Suprapubic skin (tissue), 4 donors: ENCODE measurements at regions not wholly inside any gene's neighbourhood (a gene's known extent, or its start where the extent isn't known, plus 50 kb on each side); places are given as distances from the start of the nearest gene placed in this dataset.

Experiments used
- DNase-seq, 2 donors: peaks; one replicate each; pipeline ENCODE4 v3.0.0-alpha.2; 2019; ENCODE audit warnings: low spot score in 2 of 2
- H3K27ac ChIP-seq: fragments of 200-600 bp; sonication (generic); one replicate; pipeline ENCODE4 v1.5.1; 2019
- H3K27me3 ChIP-seq: fragments of 200-600 bp; sonication (generic); one replicate; pipeline ENCODE4 v1.5.1; 2019
- H3K36me3 ChIP-seq: fragments of 200-600 bp; sonication (generic); one replicate; pipeline ENCODE4 v1.5.1; 2019
- H3K4me1 ChIP-seq: fragments of 200-600 bp; sonication (generic); one replicate; pipeline ENCODE4 v1.5.1; 2019
- H3K4me3 ChIP-seq: fragments of 200-600 bp; sonication (generic); one replicate; pipeline ENCODE4 v1.5.1; 2019; ENCODE audit warnings: mild to moderate bottlenecking
- H3K9me3 ChIP-seq: fragments of 200-600 bp; sonication (generic); one replicate; pipeline ENCODE4 v1.5.1; 2019
- CTCF ChIP-seq, 2 donors: fragments of 200-600 bp in 1 of 2; fragments of 450-650 bp in 1 of 2; sonication (generic) in 1 of 2; IDR thresholded peaks; one replicate each; pipeline ENCODE4 v1.5.1; 2016 to 2019; ENCODE audit warnings: antibody characterized with exemption in 2 of 2, mild to moderate bottlenecking in 1 of 2, moderate library complexity in 1 of 2
- EP300 ChIP-seq: sonication (generic); formaldehyde crosslinking; IDR thresholded peaks from one replicate; pipeline ENCODE4 v1.6.1; 2017; ENCODE audit warnings: antibody characterized with exemption
- POLR2A ChIP-seq, 2 donors: fragments of 450-650 bp; IDR thresholded peaks; one replicate each; pipeline ENCODE4 v1.6.1; 2017; ENCODE audit warnings: antibody characterized with exemption in 2 of 2, mild to moderate bottlenecking in 2 of 2, moderate library complexity in 2 of 2
- POLR2AphosphoS5 ChIP-seq, 3 donors: sonication (generic); formaldehyde crosslinking; IDR thresholded peaks; one replicate each; pipeline ENCODE4 v1.6.1; 2017; ENCODE audit warnings: antibody characterized with exemption in 3 of 3
- WGBS: methylation state at CpG from one replicate; pipeline ENCODE4 v1.1.5; 2018; 5-methylcytosine and 5-hydroxymethylcytosine counted together

GRCh38 chr4:27930976-27931375 lies 1070.3 kb downstream of the STIM2 start:
- DNase-seq: no peak
- no peak for TF ChIP-seq CTCF (IDR thresholded peaks at IDR 0.05)
- no peak for TF ChIP-seq POLR2A (IDR thresholded peaks at IDR 0.05)
- TF ChIP-seq POLR2AphosphoS5 (IDR thresholded peaks at IDR 0.05): no peak
- no peak for TF ChIP-seq EP300
- H3K36me3 ChIP-seq: no peaks in the 10 kb centered on the region
- no peak overlapping the region for H3K4me3 ChIP-seq
- H3K4me1 ChIP-seq: no peaks in the 10 kb centered on the region
- no peaks in the 10 kb centered on the region for H3K9me3 ChIP-seq
- WGBS: 75% methylated on average over 1 of the region's 1 CpG
- no peaks in the 10 kb centered on the region for H3K27me3 ChIP-seq
- H3K27ac ChIP-seq: no peak overlapping the region

GRCh38 chr4:27931584-27931983 lies 1070.9 kb downstream of the STIM2 start:
- Histone ChIP-seq H3K27me3 (no peaks in the 10 kb centered on the region), H3K9me3 (no peaks in the 10 kb centered on the region), H3K4me3 (no peak overlapping the region), H3K27ac (no peak overlapping the region), H3K36me3 (no peaks in the 10 kb centered on the region), H3K4me1 (no peaks in the 10 kb centered on the region)
- DNase-seq: no peak
- WGBS: 71% methylated on average over 1 of the region's 1 CpG
- TF ChIP-seq CTCF (IDR thresholded peaks at IDR 0.05): no peak

- H3K4me1 ChIP-seq: no peaks in the 10 kb centered on the region
- no peaks in the 10 kb centered on the region for H3K9me3 ChIP-seq
- DNase-seq: no peak
- H3K4me3 ChIP-seq: no peak overlapping the region
- H3K36me3 ChIP-seq: no peaks in the 10 kb centered on the region
- H3K27ac ChIP-seq: no peak overlapping the region
- TF ChIP-seq POLR2A (IDR thresholded peaks at IDR 0.05) (no peak), POLR2AphosphoS5 (IDR thresholded peaks at IDR 0.05) (no peak), EP300 (no peak), CTCF (IDR thresholded peaks at IDR 0.05) (no peak)
- H3K27me3 ChIP-seq: no peaks in the 10 kb centered on the region
- WGBS: 71% methylated on average over 1 of the region's 1 CpG
These were observed 1074.2 kb downstream of the STIM2 start for GRCh38 chr4:27934871-27935270.

GRCh38 chr4:27946799-27947198 lies 1086.2 kb downstream of the STIM2 start:
- Histone ChIP-seq H3K27ac (no peak overlapping the region), H3K9me3 (peaks cover 3% of the 10 kb centered on the region), H3K4me3 (no peak overlapping the region), H3K4me1 (no peaks in the 10 kb centered on the region), H3K27me3 (no peaks in the 10 kb centered on the region), H3K36me3 (no peaks in the 10 kb centered on the region)
- DNase-seq: no peak
- WGBS: 78% methylated on average over 1 of the region's 1 CpG
- no peak for TF ChIP-seq POLR2A (IDR thresholded peaks at IDR 0.05)
- TF ChIP-seq EP300: no peak
- no peak for TF ChIP-seq CTCF (IDR thresholded peaks at IDR 0.05)
- TF ChIP-seq POLR2AphosphoS5 (IDR thresholded peaks at IDR 0.05): no peak

- TF ChIP-seq EP300 (no peak), POLR2AphosphoS5 (IDR thresholded peaks at IDR 0.05) (no peak), POLR2A (IDR thresholded peaks at IDR 0.05) (no peak), CTCF (IDR thresholded peaks at IDR 0.05) (no peak)
- no peaks in the 10 kb centered on the region for H3K4me1 ChIP-seq
- 81% methylated on average over 2 of the region's 2 CpGs for WGBS
- H3K4me3 ChIP-seq: no peak overlapping the region
- no peaks in the 10 kb centered on the region for H3K9me3 ChIP-seq
- H3K27ac ChIP-seq: no peak overlapping the region
- H3K36me3 ChIP-seq: no peaks in the 10 kb centered on the region
- no peak for DNase-seq
- H3K27me3 ChIP-seq: no peaks in the 10 kb centered on the region
These were observed 1086.7 kb downstream of the STIM2 start for GRCh38 chr4:27947302-27947701.
